ENCODE measurements at regions not wholly inside any gene's neighbourhood (a gene's known extent, or its start where the extent isn't known, plus 50 kb on each side); places are given as distances from the start of the nearest gene placed in this dataset.

- H3K9me3 ChIP-seq (ENCODE audit: control insufficient read depth, insufficient read depth, low read depth, low read length): no peaks in the 10 kb centered on the region
- no peaks in the 10 kb centered on the region for H3K4me1 ChIP-seq (ENCODE audit: control insufficient read depth, extremely low read depth, insufficient read depth, low read length)
- no peaks in the 10 kb centered on the region for H3K36me3 ChIP-seq (ENCODE audit: control insufficient read depth, insufficient read depth, low read length)
- no peak overlapping the region for H3K9ac ChIP-seq (ENCODE audit: insufficient read depth, low read length)
- no peak for DNase-seq (ENCODE audit: low read depth in 2 of 2)
- H4K20me1 ChIP-seq (ENCODE audit: control insufficient read depth, extremely low read depth, insufficient read depth, low read length): no peaks in the 10 kb centered on the region
- TF ChIP-seq EZH2 (IDR thresholded peaks at IDR 0.05; ENCODE audit: low read length, missing control alignments): no peak
- TF ChIP-seq, protein P1, sequence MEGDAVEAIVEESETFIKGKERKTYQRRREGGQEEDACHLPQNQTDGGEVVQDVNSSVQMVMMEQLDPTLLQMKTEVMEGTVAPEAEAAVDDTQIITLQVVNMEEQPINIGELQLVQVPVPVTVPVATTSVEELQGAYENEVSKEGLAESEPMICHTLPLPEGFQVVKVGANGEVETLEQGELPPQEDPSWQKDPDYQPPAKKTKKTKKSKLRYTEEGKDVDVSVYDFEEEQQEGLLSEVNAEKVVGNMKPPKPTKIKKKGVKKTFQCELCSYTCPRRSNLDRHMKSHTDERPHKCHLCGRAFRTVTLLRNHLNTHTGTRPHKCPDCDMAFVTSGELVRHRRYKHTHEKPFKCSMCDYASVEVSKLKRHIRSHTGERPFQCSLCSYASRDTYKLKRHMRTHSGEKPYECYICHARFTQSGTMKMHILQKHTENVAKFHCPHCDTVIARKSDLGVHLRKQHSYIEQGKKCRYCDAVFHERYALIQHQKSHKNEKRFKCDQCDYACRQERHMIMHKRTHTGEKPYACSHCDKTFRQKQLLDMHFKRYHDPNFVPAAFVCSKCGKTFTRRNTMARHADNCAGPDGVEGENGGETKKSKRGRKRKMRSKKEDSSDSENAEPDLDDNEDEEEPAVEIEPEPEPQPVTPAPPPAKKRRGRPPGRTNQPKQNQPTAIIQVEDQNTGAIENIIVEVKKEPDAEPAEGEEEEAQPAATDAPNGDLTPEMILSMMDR (conservative IDR thresholded peaks at IDR 0.05 in 1 of 2, IDR thresholded peaks at IDR 0.05 in 1 of 2; ENCODE audit: low read depth in 1 of 2, low read length in 2 of 2): no peak
- no peak overlapping the region for H3K4me3 ChIP-seq (replicated peaks in 1 of 4; ENCODE audit: control extremely low read depth in 1 of 4, insufficient read depth in 1 of 4, low read depth in 3 of 4, low read length in 4 of 4)
- no peak overlapping the region for H2AFZ ChIP-seq (ENCODE audit: low read length)
- no peak overlapping the region for H3K4me2 ChIP-seq (ENCODE audit: extremely low read depth, insufficient read depth, low read length)
- no peaks in the 10 kb centered on the region for H3K27me3 ChIP-seq (ENCODE audit: control insufficient read depth, insufficient read depth, low read length)
- no peaks in the 10 kb centered on the region for H3K79me2 ChIP-seq (ENCODE audit: control insufficient read depth, insufficient read depth, low read length)
- no peak overlapping the region for H3K27ac ChIP-seq (ENCODE audit: insufficient read depth, low read length)
Observed at GRCh38 chr6:8336406-8337057, 98.8 kb downstream of the SLC35B3 start.

DNA sequence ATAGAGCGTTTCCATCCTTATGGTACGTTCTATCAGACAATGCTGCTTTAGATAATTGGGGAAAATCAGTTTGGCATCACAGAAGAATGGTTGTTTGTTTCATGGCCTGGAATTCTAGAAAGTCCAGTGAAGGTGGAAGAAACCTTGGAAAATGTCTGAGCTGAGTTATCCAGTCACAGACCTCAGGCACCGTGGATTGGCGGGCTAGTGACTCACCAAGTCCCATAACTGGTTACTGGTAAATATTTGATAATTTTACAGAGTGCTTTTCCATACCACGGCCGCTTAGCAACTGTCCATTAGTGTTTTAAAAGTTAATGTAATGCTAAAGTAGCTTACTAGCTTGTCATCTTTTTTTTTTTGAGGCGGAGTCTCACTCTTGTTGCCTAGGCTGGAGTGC is 99.4 kb downstream of the SLC35B3 start:
- DNase-seq (ENCODE audit: low read depth in 2 of 2): no peak
- no peak overlapping the region for H2AFZ ChIP-seq (ENCODE audit: low read length)
- no peak overlapping the region for H3K9ac ChIP-seq (ENCODE audit: insufficient read depth, low read length)
- no peaks in the 10 kb centered on the region for H3K4me1 ChIP-seq (ENCODE audit: control insufficient read depth, extremely low read depth, insufficient read depth, low read length)
- H3K79me2 ChIP-seq (ENCODE audit: control insufficient read depth, insufficient read depth, low read length): no peaks in the 10 kb centered on the region
- TF ChIP-seq, protein P1 (conservative IDR thresholded peaks at IDR 0.05 in 1 of 2, IDR thresholded peaks at IDR 0.05 in 1 of 2; ENCODE audit: low read depth in 1 of 2, low read length in 2 of 2): no peak
- no peak for TF ChIP-seq EZH2 (IDR thresholded peaks at IDR 0.05; ENCODE audit: low read length, missing control alignments)
- H4K20me1 ChIP-seq (ENCODE audit: control insufficient read depth, extremely low read depth, insufficient read depth, low read length): no peaks in the 10 kb centered on the region
- H3K27ac ChIP-seq (ENCODE audit: insufficient read depth, low read length): no peak overlapping the region
- no peak overlapping the region for H3K4me2 ChIP-seq (ENCODE audit: extremely low read depth, insufficient read depth, low read length)
- no peaks in the 10 kb centered on the region for H3K27me3 ChIP-seq (ENCODE audit: control insufficient read depth, insufficient read depth, low read length)
- H3K9me3 ChIP-seq (ENCODE audit: control insufficient read depth, insufficient read depth, low read depth, low read length): no peaks in the 10 kb centered on the region
- no peak overlapping the region for H3K4me3 ChIP-seq (replicated peaks in 1 of 4; ENCODE audit: control extremely low read depth in 1 of 4, insufficient read depth in 1 of 4, low read depth in 3 of 4, low read length in 4 of 4)
- no peaks in the 10 kb centered on the region for H3K36me3 ChIP-seq (ENCODE audit: control insufficient read depth, insufficient read depth, low read length)

DNA sequence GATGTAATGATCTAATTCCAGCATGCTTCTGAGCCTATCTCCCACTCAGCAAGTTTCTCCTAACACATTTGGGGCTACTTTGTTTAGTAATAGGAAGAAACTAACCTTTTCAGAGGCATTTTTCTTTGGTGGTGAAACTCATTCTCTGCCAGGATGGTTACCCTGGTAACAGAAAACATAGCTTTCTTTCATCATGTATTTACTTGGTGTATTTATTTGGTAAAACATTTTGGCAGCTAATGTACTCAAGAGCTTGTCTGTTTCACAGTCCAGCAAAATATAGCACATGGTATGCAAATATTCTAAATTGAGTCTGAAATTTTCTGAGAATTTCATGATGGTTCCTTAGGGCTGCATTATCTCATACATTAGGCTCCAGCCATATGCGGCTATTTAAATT is 100.0 kb downstream of the SLC35B3 start:
- no peaks in the 10 kb centered on the region for H3K9me3 ChIP-seq (ENCODE audit: control insufficient read depth, insufficient read depth, low read depth, low read length)
- H3K27me3 ChIP-seq (ENCODE audit: control insufficient read depth, insufficient read depth, low read length): no peaks in the 10 kb centered on the region
- no peak overlapping the region for H3K4me3 ChIP-seq (replicated peaks in 1 of 4; ENCODE audit: control extremely low read depth in 1 of 4, insufficient read depth in 1 of 4, low read depth in 3 of 4, low read length in 4 of 4)
- H3K36me3 ChIP-seq (ENCODE audit: control insufficient read depth, insufficient read depth, low read length): no peaks in the 10 kb centered on the region
- no peaks in the 10 kb centered on the region for H3K4me1 ChIP-seq (ENCODE audit: control insufficient read depth, extremely low read depth, insufficient read depth, low read length)
- no peak overlapping the region for H3K9ac ChIP-seq (ENCODE audit: insufficient read depth, low read length)
- H3K79me2 ChIP-seq (ENCODE audit: control insufficient read depth, insufficient read depth, low read length): no peaks in the 10 kb centered on the region
- H3K4me2 ChIP-seq (ENCODE audit: extremely low read depth, insufficient read depth, low read length): no peak overlapping the region
- TF ChIP-seq, protein P1 (conservative IDR thresholded peaks at IDR 0.05 in 1 of 2, IDR thresholded peaks at IDR 0.05 in 1 of 2; ENCODE audit: low read depth in 1 of 2, low read length in 2 of 2): no peak
- no peak for TF ChIP-seq EZH2 (IDR thresholded peaks at IDR 0.05; ENCODE audit: low read length, missing control alignments)
- no peaks in the 10 kb centered on the region for H4K20me1 ChIP-seq (ENCODE audit: control insufficient read depth, extremely low read depth, insufficient read depth, low read length)
- no peak overlapping the region for H2AFZ ChIP-seq (ENCODE audit: low read length)
- DNase-seq (ENCODE audit: low read depth in 2 of 2): no peak
- H3K27ac ChIP-seq (ENCODE audit: insufficient read depth, low read length): no peak overlapping the region
